Tibial artery (tissue), 4 donors: ENCODE measurements at regions not wholly inside any gene's neighbourhood (a gene's known extent, or its start where the extent isn't known, plus 50 kb on each side); places are given as distances from the start of the nearest gene placed in this dataset.

Experiments
- DNase-seq, 2 donors: peaks; one replicate each; pipeline ENCODE4 v3.0.0-alpha.2; 2019
- H3K27ac ChIP-seq, 2 donors: fragments of 200-600 bp; sonication (generic) in 1 of 2; 1 replicate in 1 of 2; 2 replicates in 1 of 2; pipeline ENCODE4 v1.5.1; 2018 to 2019; ENCODE audit warnings: mild to moderate bottlenecking in 1 of 2
- H3K27me3 ChIP-seq, 2 donors: fragments of 200-600 bp; sonication (generic) in 1 of 2; one replicate each; pipeline versions ENCODE4 v1.5.1 to v1.6.0; 2016 to 2019
- H3K36me3 ChIP-seq, 3 donors: fragments of 200-600 bp; sonication (generic) in 2 of 3; one replicate each; pipeline ENCODE4 v1.5.1; 2016 to 2019; ENCODE audit warnings: mild to moderate bottlenecking in 2 of 3
- H3K4me1 ChIP-seq, 4 donors: fragments of 200-600 bp; sonication (generic) in 2 of 4; 1 replicate in 3 of 4; 2 replicates in 1 of 4; pipeline ENCODE4 v1.5.1; 2016 to 2019
- H3K4me3 ChIP-seq, 2 donors: fragments of 200-600 bp; sonication (generic) in 1 of 2; 1 replicate in 1 of 2; 2 replicates in 1 of 2; pipeline ENCODE4 v1.5.1; 2018 to 2019; ENCODE audit warnings: mild to moderate bottlenecking in 2 of 2
- H3K9me3 ChIP-seq, 3 donors: fragments of 200-600 bp; sonication (generic) in 1 of 3; one replicate each; pipeline ENCODE4 v1.5.1; 2016 to 2019
- intact Hi-C: fragments of 100-400 bp; cut with DNase I; formaldehyde crosslinking; loops from one replicate; pipeline ENCODE4 v1.15.0; 2023; ENCODE audit warnings: low total_unique reads
- TF ChIP-seq, protein P1 (sequence below), 2 experiments: fragments of 200-600 bp in 1 of 2; fragments of 450-650 bp in 1 of 2; IDR thresholded peaks; one replicate each; pipeline ENCODE4 v1.5.1; 2017 to 2019; ENCODE audit warnings: antibody characterized with exemption in 2 of 2, mild to moderate bottlenecking in 1 of 2, moderate library complexity in 1 of 2

DNA sequence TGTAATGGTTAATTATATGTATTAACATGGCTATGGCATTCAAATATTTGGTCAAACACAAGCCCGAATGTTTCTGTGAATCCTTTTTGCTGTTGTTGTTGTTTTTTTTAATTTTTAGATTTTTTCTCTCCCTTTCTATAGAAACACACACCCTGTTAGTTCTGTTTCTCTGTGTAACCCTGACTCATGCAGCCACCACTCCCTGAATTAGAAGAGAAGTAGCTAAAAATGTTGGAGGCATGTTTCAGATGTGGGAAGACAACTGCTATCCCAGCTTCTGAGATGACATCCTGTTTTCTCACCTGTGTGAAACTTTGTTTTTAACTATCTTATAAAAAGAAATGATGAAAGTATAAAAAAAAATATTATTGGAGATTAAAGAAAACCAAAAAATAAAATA lies 219.6 kb upstream of the RGPD4 start:
- no peaks in the 10 kb centered on the region for H3K27me3 ChIP-seq
- no peak for DNase-seq
- no peak overlapping the region for H3K4me3 ChIP-seq
- H3K27ac ChIP-seq, result no peak overlapping the region
- no peaks in the 10 kb centered on the region for H3K4me1 ChIP-seq
- H3K36me3 ChIP-seq, result no peaks in the 10 kb centered on the region
- no peaks in the 10 kb centered on the region for H3K9me3 ChIP-seq
- intact Hi-C loops, result no loop called here
- TF ChIP-seq, protein P1, sequence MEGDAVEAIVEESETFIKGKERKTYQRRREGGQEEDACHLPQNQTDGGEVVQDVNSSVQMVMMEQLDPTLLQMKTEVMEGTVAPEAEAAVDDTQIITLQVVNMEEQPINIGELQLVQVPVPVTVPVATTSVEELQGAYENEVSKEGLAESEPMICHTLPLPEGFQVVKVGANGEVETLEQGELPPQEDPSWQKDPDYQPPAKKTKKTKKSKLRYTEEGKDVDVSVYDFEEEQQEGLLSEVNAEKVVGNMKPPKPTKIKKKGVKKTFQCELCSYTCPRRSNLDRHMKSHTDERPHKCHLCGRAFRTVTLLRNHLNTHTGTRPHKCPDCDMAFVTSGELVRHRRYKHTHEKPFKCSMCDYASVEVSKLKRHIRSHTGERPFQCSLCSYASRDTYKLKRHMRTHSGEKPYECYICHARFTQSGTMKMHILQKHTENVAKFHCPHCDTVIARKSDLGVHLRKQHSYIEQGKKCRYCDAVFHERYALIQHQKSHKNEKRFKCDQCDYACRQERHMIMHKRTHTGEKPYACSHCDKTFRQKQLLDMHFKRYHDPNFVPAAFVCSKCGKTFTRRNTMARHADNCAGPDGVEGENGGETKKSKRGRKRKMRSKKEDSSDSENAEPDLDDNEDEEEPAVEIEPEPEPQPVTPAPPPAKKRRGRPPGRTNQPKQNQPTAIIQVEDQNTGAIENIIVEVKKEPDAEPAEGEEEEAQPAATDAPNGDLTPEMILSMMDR (IDR thresholded peaks at IDR 0.05), result no peak

DNA sequence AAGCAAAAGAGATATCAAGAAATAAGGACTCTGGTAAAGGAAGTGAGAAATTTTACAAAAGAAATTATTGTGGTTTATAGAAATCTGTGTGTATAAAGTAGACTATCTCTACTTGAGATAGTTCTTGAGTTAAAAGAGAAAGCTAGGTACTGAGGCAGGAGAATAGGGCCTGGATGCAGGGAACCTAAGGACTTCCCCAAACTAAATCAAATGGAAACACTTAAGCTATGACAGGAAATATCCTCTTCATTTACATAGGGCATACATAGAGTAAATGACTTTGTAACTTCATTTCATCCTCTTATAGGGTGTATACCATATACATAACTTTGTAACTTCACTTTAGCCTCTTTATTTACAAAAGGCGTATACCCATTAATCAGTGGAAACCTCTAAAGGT lies 219.2 kb upstream of the RGPD4 start:
- Histone ChIP-seq H3K36me3 (no peaks in the 10 kb centered on the region), H3K4me3 (no peak overlapping the region), H3K9me3 (no peaks in the 10 kb centered on the region), H3K27me3 (no peaks in the 10 kb centered on the region), H3K4me1 (no peaks in the 10 kb centered on the region), H3K27ac (no peak overlapping the region)
- intact Hi-C loops, result no loop called here
- DNase-seq, result no peak
- TF ChIP-seq, protein P1 (IDR thresholded peaks at IDR 0.05), result no peak

DNA sequence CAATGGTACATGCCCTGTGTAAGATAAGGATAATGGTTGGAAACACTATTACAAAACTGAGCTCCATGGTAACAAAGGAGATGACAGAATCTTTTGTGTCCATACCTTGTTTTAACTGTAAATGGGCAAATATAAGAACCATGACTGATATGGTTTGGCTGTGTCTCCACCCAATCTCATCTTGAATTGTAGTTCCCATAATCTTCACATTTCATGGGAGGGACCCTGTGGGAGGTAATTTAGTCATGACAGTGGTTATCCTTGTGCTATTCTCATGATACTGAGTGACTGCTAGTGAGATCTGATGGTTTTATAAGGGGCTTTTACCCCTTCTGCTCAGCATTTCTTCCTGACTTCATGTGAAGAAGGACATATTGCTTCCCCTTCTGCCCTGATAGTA lies 211.7 kb upstream of the RGPD4 start:
- TF ChIP-seq, protein P1 (IDR thresholded peaks at IDR 0.05), result no peak
- Histone ChIP-seq H3K27ac (no peak overlapping the region), H3K27me3 (no peaks in the 10 kb centered on the region), H3K4me3 (no peak overlapping the region), H3K9me3 (no peaks in the 10 kb centered on the region), H3K36me3 (no peaks in the 10 kb centered on the region), H3K4me1 (no peaks in the 10 kb centered on the region)
- intact Hi-C loops, result no loop called here
- DNase-seq, result no peak

DNA sequence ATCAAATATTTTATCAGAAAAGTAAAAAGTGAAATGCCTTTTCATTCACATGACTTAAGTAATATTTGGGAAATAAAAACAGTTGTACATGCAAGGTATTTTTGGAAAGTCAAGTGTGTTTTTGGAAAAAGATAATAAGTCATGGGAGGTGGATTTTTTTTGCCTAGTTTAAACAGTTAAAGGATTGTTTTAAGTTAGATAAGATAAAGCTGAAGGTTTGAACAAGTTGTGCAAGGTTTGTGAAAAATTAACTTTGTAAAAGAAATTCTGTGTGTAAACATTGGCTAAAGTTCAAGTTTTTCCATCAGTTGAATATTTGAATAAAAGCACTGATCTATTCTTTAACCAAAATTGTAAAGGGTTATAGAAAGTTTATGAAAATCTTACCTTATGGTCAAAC lies 207.9 kb upstream of the RGPD4 start:
- TF ChIP-seq, protein P1 (IDR thresholded peaks at IDR 0.05), result no peak
- no peak for DNase-seq
- intact Hi-C loops, result no loop called here
- Histone ChIP-seq H3K4me3 (no peak overlapping the region), H3K36me3 (no peaks in the 10 kb centered on the region), H3K27ac (no peak overlapping the region), H3K4me1 (no peaks in the 10 kb centered on the region), H3K27me3 (no peaks in the 10 kb centered on the region), H3K9me3 (no peaks in the 10 kb centered on the region)

DNA sequence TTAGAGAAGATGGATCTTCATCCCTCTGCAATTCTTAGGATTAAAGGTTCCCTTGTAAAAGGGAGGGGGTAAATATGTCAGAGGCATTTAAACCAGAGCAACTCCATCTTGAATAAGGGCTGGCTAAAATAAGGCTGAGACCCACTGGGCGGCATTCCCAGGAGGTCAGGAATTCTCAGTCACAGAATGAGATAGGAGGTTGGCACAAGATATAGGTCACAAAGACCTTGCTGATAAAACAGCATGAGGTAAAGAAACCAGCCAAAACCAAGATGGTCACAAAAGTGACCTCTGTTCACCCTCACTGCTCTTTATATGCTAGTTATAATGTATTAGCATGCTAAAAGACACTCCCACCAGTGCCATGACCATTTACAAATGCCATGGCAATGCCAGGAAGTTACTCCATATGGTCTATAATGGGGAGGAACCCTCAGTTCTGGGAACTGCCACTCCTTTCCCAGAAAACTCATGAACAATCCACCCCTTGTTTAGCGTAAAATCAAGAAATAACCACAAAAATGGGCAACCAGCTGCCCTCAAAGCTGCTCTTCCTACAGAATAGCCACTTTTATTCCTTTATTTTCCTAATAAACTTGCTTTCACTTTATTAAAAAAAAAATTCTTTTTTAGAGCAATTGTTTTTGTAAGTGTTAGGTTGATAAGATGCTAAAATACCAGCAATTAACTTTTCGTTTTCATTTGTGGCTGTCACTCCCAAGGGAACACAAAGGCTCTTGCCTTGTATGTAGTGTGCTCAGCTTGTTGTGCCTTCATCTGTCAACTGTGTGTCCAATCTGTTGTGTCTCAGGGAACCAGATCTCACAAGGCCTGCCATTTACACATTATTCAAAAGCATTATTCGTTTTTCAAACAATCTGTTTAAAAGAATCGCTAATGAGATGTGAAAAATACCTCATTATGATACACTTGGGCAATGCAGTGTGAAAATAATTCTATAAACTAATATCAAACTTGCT lies 205.2 kb upstream of the RGPD4 start:
- no peak for DNase-seq
- Histone ChIP-seq H3K4me3 (no peak overlapping the region), H3K9me3 (no peaks in the 10 kb centered on the region), H3K27ac (no peak overlapping the region), H3K27me3 (no peaks in the 10 kb centered on the region), H3K4me1 (no peaks in the 10 kb centered on the region), H3K36me3 (no peaks in the 10 kb centered on the region)
- intact Hi-C loops, result no loop called here
- TF ChIP-seq, protein P1 (IDR thresholded peaks at IDR 0.05), result no peak
